ENCODE measurements at regions not wholly inside any gene's neighbourhood (a gene's known extent, or its start where the extent isn't known, plus 50 kb on each side); places are given as distances from the start of the nearest gene placed in this dataset.

DNA sequence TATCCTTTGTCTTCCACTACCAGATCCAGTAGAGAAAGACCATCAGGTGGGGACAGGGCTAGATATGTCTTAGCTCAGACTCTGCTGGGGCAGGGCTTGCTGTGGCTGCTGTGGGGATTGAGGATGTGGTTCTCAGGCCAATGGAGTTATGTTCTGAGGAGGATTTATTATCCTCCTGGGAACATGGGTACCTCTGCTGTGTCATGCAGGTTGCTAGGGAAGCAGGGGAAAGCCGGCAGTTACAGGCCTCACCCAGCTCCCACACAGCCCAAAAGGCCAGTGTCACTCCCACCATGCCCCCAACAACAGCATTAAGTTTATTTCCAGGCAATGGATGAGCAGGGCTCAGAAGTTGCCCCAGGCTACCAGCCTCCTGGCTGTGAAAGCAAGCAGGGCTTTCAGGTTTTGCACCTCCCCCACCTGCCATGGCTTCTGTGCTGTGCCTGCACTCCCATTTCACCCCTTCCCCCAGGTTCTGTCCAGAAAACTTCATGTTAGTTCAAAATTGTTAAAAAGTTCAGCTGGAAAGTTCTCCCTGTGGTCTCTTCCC, 879.9 kb downstream of the ARAP2 start:
- Histone ChIP-seq H4K91ac (ENCODE audit: low read length) (no peak overlapping the region), H2BK5ac (ENCODE audit: low read depth, low read length, poor library complexity, severe bottlenecking) (no peak overlapping the region), H3K14ac (ENCODE audit: low read length in 2 of 2) (no peak overlapping the region), H3K9ac (ENCODE audit: low read length) (no peak overlapping the region), H3K27ac (ENCODE audit: low read length, poor library complexity, severe bottlenecking) (no peak overlapping the region), H3K4me1 (ENCODE audit: control insufficient read depth, insufficient read depth, low read depth, low read length) (no peaks in the 10 kb centered on the region), H3K4ac (ENCODE audit: low read depth in 1 of 2, low read length in 2 of 2) (no peak overlapping the region), H2BK12ac (ENCODE audit: low read length in 2 of 2) (no peak overlapping the region), H3K4me3 (ENCODE audit: insufficient read depth in 1 of 2, low read depth in 1 of 2, low read length in 2 of 2) (no peak overlapping the region), H3K27me3 (ENCODE audit: control insufficient read depth in 1 of 2, insufficient read depth in 1 of 2, low read length in 2 of 2) (no peaks in the 10 kb centered on the region), H2BK120ac (ENCODE audit: low read depth, low read length) (no peak overlapping the region), H2BK15ac (ENCODE audit: low read depth, poor library complexity, severe bottlenecking) (no peak overlapping the region), H2AFZ (ENCODE audit: low read depth, low read length) (no peak overlapping the region), H4K8ac (ENCODE audit: low read length) (no peak overlapping the region), H3K18ac (ENCODE audit: low read depth in 1 of 2, low read length in 2 of 2) (no peak overlapping the region), H3K4me2 (ENCODE audit: low read length, poor library complexity, severe bottlenecking) (no peak overlapping the region), H2AK5ac (ENCODE audit: low read length, severe bottlenecking) (no peak overlapping the region), H3K23ac (ENCODE audit: low read length in 2 of 2) (no peak overlapping the region), H3K36me3 (ENCODE audit: control insufficient read depth in 1 of 2, insufficient read depth in 2 of 2, low read depth in 1 of 2, low read length in 2 of 2) (no peaks in the 10 kb centered on the region), H3K79me1 (replicated peaks; ENCODE audit: low read length, poor library complexity, severe bottlenecking) (no peaks in the 10 kb centered on the region), H3K9me3 (ENCODE audit: control insufficient read depth, low read length) (peaks cover 17% of the 10 kb centered on the region)
- DNase-seq = no peak
- 64% methylated on average over 1 of the region's 1 CpG for WGBS

DNA sequence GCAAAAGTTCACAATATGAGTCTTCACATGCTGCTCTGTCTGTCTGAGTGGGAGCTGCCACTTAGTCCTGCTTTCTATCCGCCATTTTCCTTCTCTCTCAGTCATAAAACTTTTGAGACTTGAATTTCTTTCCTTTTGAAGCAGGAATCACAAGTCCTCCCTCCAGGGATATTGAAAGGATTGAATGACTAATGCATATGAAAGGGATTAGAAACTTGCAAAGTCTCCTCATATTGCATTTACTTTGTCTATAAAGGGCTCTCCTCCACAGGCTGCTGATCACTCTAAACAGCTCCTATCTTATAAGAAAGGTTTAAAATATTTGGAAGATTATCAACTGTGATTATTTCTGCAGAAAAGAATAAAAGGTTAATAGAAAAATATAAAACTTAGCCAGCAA, 879.1 kb downstream of the ARAP2 start:
- Histone ChIP-seq H4K8ac (ENCODE audit: low read length) (no peak overlapping the region), H2BK12ac (ENCODE audit: low read length in 2 of 2) (no peak overlapping the region), H3K27ac (ENCODE audit: low read length, poor library complexity, severe bottlenecking) (no peak overlapping the region), H3K4ac (ENCODE audit: low read depth in 1 of 2, low read length in 2 of 2) (no peak overlapping the region), H3K27me3 (ENCODE audit: control insufficient read depth in 1 of 2, insufficient read depth in 1 of 2, low read length in 2 of 2) (no peaks in the 10 kb centered on the region), H2AFZ (ENCODE audit: low read depth, low read length) (no peak overlapping the region), H3K18ac (ENCODE audit: low read depth in 1 of 2, low read length in 2 of 2) (no peak overlapping the region), H2AK5ac (ENCODE audit: low read length, severe bottlenecking) (no peak overlapping the region), H3K4me1 (ENCODE audit: control insufficient read depth, insufficient read depth, low read depth, low read length) (no peaks in the 10 kb centered on the region), H3K79me1 (replicated peaks; ENCODE audit: low read length, poor library complexity, severe bottlenecking) (no peaks in the 10 kb centered on the region), H3K23ac (ENCODE audit: low read length in 2 of 2) (no peak overlapping the region), H3K14ac (ENCODE audit: low read length in 2 of 2) (no peak overlapping the region), H3K36me3 (ENCODE audit: control insufficient read depth in 1 of 2, insufficient read depth in 2 of 2, low read depth in 1 of 2, low read length in 2 of 2) (no peaks in the 10 kb centered on the region), H3K9ac (ENCODE audit: low read length) (no peak overlapping the region), H2BK15ac (ENCODE audit: low read depth, poor library complexity, severe bottlenecking) (no peak overlapping the region), H2BK5ac (ENCODE audit: low read depth, low read length, poor library complexity, severe bottlenecking) (no peak overlapping the region), H3K4me3 (ENCODE audit: insufficient read depth in 1 of 2, low read depth in 1 of 2, low read length in 2 of 2) (no peak overlapping the region), H2BK120ac (ENCODE audit: low read depth, low read length) (no peak overlapping the region), H4K91ac (ENCODE audit: low read length) (no peak overlapping the region), H3K4me2 (ENCODE audit: low read length, poor library complexity, severe bottlenecking) (no peak overlapping the region), H3K9me3 (ENCODE audit: control insufficient read depth, low read length) (peaks cover 14% of the 10 kb centered on the region)
- no CpG with 5 or more reads among the region's 1 CpG for WGBS
- DNase-seq = no peak

- H3K4me2 ChIP-seq (ENCODE audit: low read length, poor library complexity, severe bottlenecking) = no peak overlapping the region
- H2BK120ac ChIP-seq (ENCODE audit: low read depth, low read length) = no peak overlapping the region
- H3K23ac ChIP-seq (ENCODE audit: low read length in 2 of 2) = no peak overlapping the region
- no peak overlapping the region for H3K27ac ChIP-seq (ENCODE audit: low read length, poor library complexity, severe bottlenecking)
- no peaks in the 10 kb centered on the region for H3K36me3 ChIP-seq (ENCODE audit: control insufficient read depth in 1 of 2, insufficient read depth in 2 of 2, low read depth in 1 of 2, low read length in 2 of 2)
- no peak overlapping the region for H3K18ac ChIP-seq (ENCODE audit: low read depth in 1 of 2, low read length in 2 of 2)
- H2BK5ac ChIP-seq (ENCODE audit: low read depth, low read length, poor library complexity, severe bottlenecking) = no peak overlapping the region
- H2AK5ac ChIP-seq (ENCODE audit: low read length, severe bottlenecking) = no peak overlapping the region
- no peak overlapping the region for H2AFZ ChIP-seq (ENCODE audit: low read depth, low read length)
- H2BK12ac ChIP-seq (ENCODE audit: low read length in 2 of 2) = no peak overlapping the region
- 93% methylated on average over 2 of the region's 2 CpGs for WGBS
- peaks cover 2% of the 10 kb centered on the region for H3K9me3 ChIP-seq (ENCODE audit: control insufficient read depth, low read length)
- no peak overlapping the region for H4K91ac ChIP-seq (ENCODE audit: low read length)
- H3K27me3 ChIP-seq (ENCODE audit: control insufficient read depth in 1 of 2, insufficient read depth in 1 of 2, low read length in 2 of 2) = no peaks in the 10 kb centered on the region
- no peak overlapping the region for H3K14ac ChIP-seq (ENCODE audit: low read length in 2 of 2)
- H3K4ac ChIP-seq (ENCODE audit: low read depth in 1 of 2, low read length in 2 of 2) = no peak overlapping the region
- DNase-seq = no peak
- no peak overlapping the region for H3K9ac ChIP-seq (ENCODE audit: low read length)
- no peak overlapping the region for H3K4me3 ChIP-seq (ENCODE audit: insufficient read depth in 1 of 2, low read depth in 1 of 2, low read length in 2 of 2)
- H4K8ac ChIP-seq (ENCODE audit: low read length) = no peak overlapping the region
- H3K79me1 ChIP-seq (replicated peaks; ENCODE audit: low read length, poor library complexity, severe bottlenecking) = no peaks in the 10 kb centered on the region
- H3K4me1 ChIP-seq (ENCODE audit: control insufficient read depth, insufficient read depth, low read depth, low read length) = no peaks in the 10 kb centered on the region
- no peak overlapping the region for H2BK15ac ChIP-seq (ENCODE audit: low read depth, poor library complexity, severe bottlenecking)
Measured at GRCh38 chr4:35399912-35400311, 844.4 kb downstream of the ARAP2 start.

DNA sequence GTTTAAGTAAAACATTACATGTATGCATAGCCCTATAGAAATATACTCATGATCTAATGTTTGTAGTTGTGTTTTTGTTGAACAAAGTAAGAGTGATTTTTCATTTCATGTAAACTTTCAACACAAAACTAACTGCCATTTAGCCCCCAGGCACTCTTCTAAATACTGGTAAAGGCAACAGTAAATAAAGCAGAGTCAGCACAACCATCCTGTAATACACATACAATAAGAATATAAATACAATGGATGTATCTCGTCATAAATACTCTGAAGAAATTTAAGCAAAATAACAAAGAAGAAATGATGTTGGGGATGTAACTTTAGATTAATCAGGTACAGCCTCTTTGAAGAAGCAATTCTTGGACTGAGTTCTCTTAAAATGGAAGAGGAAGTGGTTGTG, 821.2 kb downstream of the ARAP2 start:
- no CpG with 5 or more reads among the region's 1 CpG for WGBS

More for the DNA sequence above, 821.2 kb downstream of the ARAP2 start:
- Histone ChIP-seq H3K4me1 (ENCODE audit: control insufficient read depth, insufficient read depth, low read depth, low read length) (no peaks in the 10 kb centered on the region), H3K27ac (ENCODE audit: low read length, poor library complexity, severe bottlenecking) (no peak overlapping the region), H3K14ac (ENCODE audit: low read length in 2 of 2) (no peak overlapping the region), H2BK12ac (ENCODE audit: low read length in 2 of 2) (no peak overlapping the region), H3K9me3 (ENCODE audit: control insufficient read depth, low read length) (no peaks in the 10 kb centered on the region), H2AFZ (ENCODE audit: low read depth, low read length) (no peak overlapping the region), H3K4me3 (ENCODE audit: insufficient read depth in 1 of 2, low read depth in 1 of 2, low read length in 2 of 2) (no peak overlapping the region), H3K23ac (ENCODE audit: low read length in 2 of 2) (no peak overlapping the region), H4K91ac (ENCODE audit: low read length) (no peak overlapping the region), H3K4ac (ENCODE audit: low read depth in 1 of 2, low read length in 2 of 2) (no peak overlapping the region), H2BK120ac (ENCODE audit: low read depth, low read length) (no peak overlapping the region), H4K8ac (ENCODE audit: low read length) (no peak overlapping the region), H3K27me3 (ENCODE audit: control insufficient read depth in 1 of 2, insufficient read depth in 1 of 2, low read length in 2 of 2) (no peaks in the 10 kb centered on the region), H3K79me1 (replicated peaks; ENCODE audit: low read length, poor library complexity, severe bottlenecking) (no peaks in the 10 kb centered on the region), H2BK15ac (ENCODE audit: low read depth, poor library complexity, severe bottlenecking) (no peak overlapping the region), H3K9ac (ENCODE audit: low read length) (no peak overlapping the region), H3K36me3 (ENCODE audit: control insufficient read depth in 1 of 2, insufficient read depth in 2 of 2, low read depth in 1 of 2, low read length in 2 of 2) (no peaks in the 10 kb centered on the region), H2AK5ac (ENCODE audit: low read length, severe bottlenecking) (no peak overlapping the region), H3K4me2 (ENCODE audit: low read length, poor library complexity, severe bottlenecking) (no peak overlapping the region), H2BK5ac (ENCODE audit: low read depth, low read length, poor library complexity, severe bottlenecking) (no peak overlapping the region), H3K18ac (ENCODE audit: low read depth in 1 of 2, low read length in 2 of 2) (no peak overlapping the region)
- no peak for DNase-seq
